Psoas muscle (tissue), 7 donors: ENCODE measurements at regions not wholly inside any gene's neighbourhood (a gene's known extent, or its start where the extent isn't known, plus 50 kb on each side); places are given as distances from the start of the nearest gene placed in this dataset.

ENCODE experiments used
- ATAC-seq, 4 donors: fragments of 200-7000 bp; cut with Tn5 transposase; one replicate each; pipeline ENCODE4 v1.9.1; 2020; ENCODE audit warnings: moderate library complexity in 3 of 4, mild to moderate bottlenecking in 2 of 4
- DNase-seq, 2 donors: peaks; one replicate each; pipeline ENCODE4 v3.0.0-alpha.2; 2020
- H3K27ac ChIP-seq: fragments of 200-600 bp; one replicate; pipeline ENCODE4 v1.8.0; 2022
- H3K27me3 ChIP-seq, 3 donors: fragments of 200-600 bp in 1 of 3; one replicate each; pipeline versions ENCODE4 v1.6.1 to v1.8.0; 2013 to 2022; ENCODE audit warnings: low read length in 2 of 3, mild to moderate bottlenecking in 2 of 3, moderate library complexity in 1 of 3; ENCODE audit not compliant: insufficient read depth in 3 of 3
- H3K36me3 ChIP-seq, 2 donors: fragments of 200-600 bp in 1 of 2; one replicate each; pipeline versions ENCODE4 v1.6.1 to v1.8.0; 2013 to 2022; ENCODE audit warnings: low read depth in 1 of 2, mild to moderate bottlenecking in 1 of 2, moderate library complexity in 1 of 2; ENCODE audit not compliant: insufficient read depth in 1 of 2
- H3K4me1 ChIP-seq: fragments of 200-600 bp; one replicate; pipeline ENCODE4 v1.8.0; 2022
- H3K4me3 ChIP-seq: fragments of 200-600 bp; one replicate; pipeline ENCODE4 v1.8.0; 2022; ENCODE audit warnings: mild to moderate bottlenecking
- H3K9me3 ChIP-seq: fragments of 200-600 bp; one replicate; pipeline ENCODE4 v1.8.0; 2022
- CTCF ChIP-seq: fragments of 200-600 bp; IDR thresholded peaks from one replicate; pipeline ENCODE4 v1.8.0; 2022; ENCODE audit warnings: antibody characterized with exemption
- whole genome bisulfite sequencing, 3 donors: extraction: QIAGEN DNeasy Blood & Tissue Kit; methylation state at CpG; one replicate each; pipeline versions ENCODE4 v1.1.6 to v1.1.7; 2013; 5-methylcytosine and 5-hydroxymethylcytosine counted together
- intact Hi-C, 2 donors: fragments of 100-400 bp; cut with DNase I; formaldehyde crosslinking; loops; one replicate each; pipeline versions ENCODE4 v1.11.0 to v1.14.2; 2022
- donor health status: healthy with polysubstance abuse.
- donor health status: DM: no; HTN: no; CAD: no; lungs with moderate emphysema.
- donor health status: Bipolar disorder and iron deficiency.
- donor health status: healthy.
- donor health status: DM: yes; HTN: yes; CAD: no.
- donor health status: DM: no; HTN: no; CAD: no.
- donor health status: DM: yes; HTN: yes; CAD: no.

- H3K36me3 ChIP-seq: no peaks in the 10 kb centered on the region
- H3K27ac ChIP-seq: no peak overlapping the region
- H3K4me3 ChIP-seq: no peak overlapping the region
- 90 to 95% (median 91%) methylated on average over 2 of the region's 2 CpGs for WGBS, 3 donors
- no peak for ATAC-seq
- no peaks in the 10 kb centered on the region for H3K9me3 ChIP-seq
- DNase-seq: no peak
- no peaks in the 10 kb centered on the region for H3K4me1 ChIP-seq
- H3K27me3 ChIP-seq: no peaks in the 10 kb centered on the region
- intact Hi-C loops: no loop called here
- TF ChIP-seq CTCF: no peak
Measured at GRCh38 chr2:64713686-64714085, 60.0 kb upstream of the SERTAD2 start.

- WGBS, 3 donors: 88 to 90% (median 88%) methylated on average over 7 of the region's 7 CpGs
- no peak for TF ChIP-seq CTCF
- Histone ChIP-seq H3K4me1 (no peaks in the 10 kb centered on the region), H3K9me3 (no peaks in the 10 kb centered on the region), H3K4me3 (no peak overlapping the region), H3K27ac (no peak overlapping the region), H3K27me3 (no peaks in the 10 kb centered on the region), H3K36me3 (no peaks in the 10 kb centered on the region)
- intact Hi-C loops: no loop called here
- no peak for ATAC-seq
- no peak for DNase-seq
Measured at GRCh38 chr2:64716569-64716968, 62.9 kb upstream of the SERTAD2 start.

- no peak overlapping the region for H3K27ac ChIP-seq
- intact Hi-C loops: no loop called here
- no peaks in the 10 kb centered on the region for H3K9me3 ChIP-seq
- 93 to 96% (median 94%) methylated on average over 4 of the region's 4 CpGs for WGBS, 3 donors
- H3K27me3 ChIP-seq: no peaks in the 10 kb centered on the region
- ATAC-seq (no peak), DNase-seq (no peak)
- no peaks in the 10 kb centered on the region for H3K36me3 ChIP-seq
- no peak for TF ChIP-seq CTCF
- H3K4me3 ChIP-seq: no peak overlapping the region
- H3K4me1 ChIP-seq: no peaks in the 10 kb centered on the region
Measured at GRCh38 chr2:64718250-64718885, 64.7 kb upstream of the SERTAD2 start.

DNA sequence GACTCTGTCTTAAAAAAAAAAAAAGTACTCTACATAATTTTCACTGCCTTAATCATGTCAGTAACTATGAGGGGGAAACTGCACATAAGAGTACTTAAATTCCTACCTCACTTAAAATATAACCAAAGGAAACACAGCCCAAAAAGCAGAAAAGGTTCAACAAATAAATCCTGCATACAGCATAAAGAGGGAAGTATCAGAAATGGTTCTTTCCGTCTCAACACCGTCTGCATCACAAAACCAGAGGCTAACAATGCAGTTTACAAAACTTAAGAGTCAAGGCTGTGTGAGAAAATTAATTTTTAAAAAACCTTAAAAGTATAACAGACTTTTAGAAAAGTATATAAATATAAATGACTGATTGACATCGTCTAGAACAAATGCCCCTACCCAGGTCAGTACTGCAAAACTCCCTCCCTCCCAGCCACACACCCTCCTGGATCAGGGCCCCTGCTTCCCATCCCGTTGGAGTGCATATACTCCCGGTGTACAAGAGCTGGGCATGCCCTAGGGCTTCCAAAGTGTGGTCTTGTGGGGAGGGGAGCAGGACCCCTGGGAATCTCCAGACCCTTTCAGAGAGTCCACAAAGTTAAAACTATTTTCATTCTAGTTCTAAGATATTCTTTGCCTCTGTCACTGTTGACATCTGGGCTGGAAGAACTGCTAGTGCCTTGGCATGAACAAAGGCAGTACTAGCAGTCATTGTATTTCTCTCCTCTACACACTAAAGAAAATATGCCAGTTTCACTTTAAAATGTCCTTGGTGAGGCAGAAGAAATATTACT, 67.0 kb upstream of the SERTAD2 start:
- Histone ChIP-seq H3K4me1 (no peaks in the 10 kb centered on the region), H3K27me3 (no peaks in the 10 kb centered on the region), H3K36me3 (no peaks in the 10 kb centered on the region), H3K4me3 (no peak overlapping the region), H3K9me3 (no peaks in the 10 kb centered on the region), H3K27ac (no peak overlapping the region)
- no peak for DNase-seq
- TF ChIP-seq CTCF: no peak
- ATAC-seq: no peak
- intact Hi-C loops: no loop called here
- 45 to 68% (median 58%) methylated on average over 5 of the region's 5 CpGs for WGBS, 3 donors

GRCh38 chr2:64721320-64721623, 67.6 kb upstream of the SERTAD2 start:
- Histone ChIP-seq H3K27ac (no peak overlapping the region), H3K9me3 (no peaks in the 10 kb centered on the region), H3K4me1 (no peaks in the 10 kb centered on the region), H3K27me3 (no peaks in the 10 kb centered on the region), H3K36me3 (no peaks in the 10 kb centered on the region), H3K4me3 (no peak overlapping the region)
- ATAC-seq (no peak), DNase-seq (no peak)
- intact Hi-C loops: no loop called here
- TF ChIP-seq CTCF: no peak
- WGBS, 3 donors: 74 to 88% (median 78%) methylated on average over 5 of the region's 5 CpGs
